AG09319 (cell line): ENCODE measurements at regions not wholly inside any gene's neighbourhood (a gene's known extent, or its start where the extent isn't known, plus 50 kb on each side); places are given as distances from the start of the nearest gene placed in this dataset.

Experiments
- DNase-seq: peaks from one replicate; pipeline ENCODE4 v3.0.0-alpha.2; 2010; ENCODE audit warnings: low read depth; ENCODE audit errors: extremely low read depth
- CTCF ChIP-seq: IDR thresholded peaks from 2 replicates; pipeline ENCODE4 v1.5.1; 2011; ENCODE audit warnings: low read depth, mild to moderate bottlenecking, inconsistent platforms, low read length, moderate library complexity

- TF ChIP-seq CTCF: no peak
- no peak for DNase-seq
Observed at GRCh38 chr12:124162151-124163110, 132.5 kb upstream of the RFLNA start.

- TF ChIP-seq CTCF: no peak
- no peak for DNase-seq
Observed at GRCh38 chr12:124165695-124166094, 129.2 kb upstream of the RFLNA start.

- no peak for TF ChIP-seq CTCF
- no peak for DNase-seq
Observed at GRCh38 chr12:124167141-124167540, 127.8 kb upstream of the RFLNA start.

GRCh38 chr12:124168016-124168786, 126.7 kb upstream of the RFLNA start:
- TF ChIP-seq CTCF: no peak

DNA sequence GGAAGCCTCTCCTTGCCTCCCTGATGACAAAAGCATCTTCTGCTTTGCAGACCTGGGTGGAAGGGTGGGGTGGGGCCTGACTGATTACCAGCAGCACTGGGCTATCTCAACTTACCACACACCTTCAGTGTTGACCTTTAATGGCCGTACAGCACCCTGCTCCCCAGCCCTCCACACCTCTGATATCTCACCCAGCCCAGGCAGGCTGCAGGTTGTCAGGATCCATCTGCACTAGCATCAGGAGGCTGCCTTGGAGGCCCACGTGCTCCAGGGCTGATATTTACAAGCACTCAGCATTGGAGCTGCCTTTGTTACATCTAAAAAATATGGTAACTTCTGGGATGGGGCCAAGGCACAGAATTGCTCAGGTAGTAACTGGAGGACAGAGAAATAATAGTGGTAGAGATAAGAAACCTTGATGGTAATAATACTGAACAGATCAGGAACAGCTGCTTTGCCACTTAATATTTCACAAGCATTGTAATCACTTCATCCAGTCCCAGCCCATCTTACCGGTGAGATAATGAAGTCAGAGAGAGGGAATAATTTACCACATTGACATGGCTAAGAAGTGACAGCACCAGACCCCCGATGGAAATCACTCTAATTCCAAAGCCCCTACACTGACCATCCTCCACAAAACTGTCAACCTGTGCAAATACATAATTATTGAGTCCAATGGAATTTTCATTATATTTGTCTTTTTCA, 125.2 kb upstream of the RFLNA start:
- TF ChIP-seq CTCF: no peak
- DNase-seq: no peak

More at GRCh38 chr12:124168016-124168786, 126.7 kb upstream of the RFLNA start:
- DNase-seq: no peak

- no peak for TF ChIP-seq CTCF
- DNase-seq: no peak
Observed at GRCh38 chr12:124170760-124171159, 124.1 kb upstream of the RFLNA start.
